ENCODE measurements at regions not wholly inside any gene's neighbourhood (a gene's known extent, or its start where the extent isn't known, plus 50 kb on each side); places are given as distances from the start of the nearest gene placed in this dataset.
A peak's percentile ranks its signal among the peaks of the same experiment; 100 is the strongest.

DNA sequence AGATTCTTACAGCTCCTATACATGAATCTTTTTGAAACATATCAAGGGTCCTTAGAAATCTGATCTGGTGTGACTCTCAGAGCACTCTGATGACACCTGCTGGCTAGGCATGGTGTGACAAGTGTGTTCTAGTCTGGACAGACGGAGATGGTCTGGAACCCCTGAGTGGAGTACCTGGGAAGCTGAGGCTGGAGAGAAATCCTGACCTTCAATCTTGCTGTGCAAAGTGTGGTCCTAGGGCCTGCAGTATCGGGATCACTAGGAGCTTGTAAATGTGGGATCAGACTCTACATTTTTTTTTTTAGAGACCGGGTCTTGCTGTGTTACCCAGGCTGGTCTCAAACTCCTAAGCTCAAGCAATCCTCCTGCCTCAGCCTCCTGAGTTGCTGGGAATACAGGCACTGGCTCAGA is 78.6 kb upstream of the SOD1 start (continued):
- TF ChIP-seq RCOR1 (IDR thresholded peaks at IDR 0.05; ENCODE audit: borderline replicate concordance in 1 of 2, low read depth in 2 of 2, low read length in 2 of 2) (peak in 1 of 2 experiments; percentile 32; a peak in 1 of 4 replicates), PTTG1 (tag; IDR thresholded peaks at IDR 0.05; ENCODE audit: low read depth) (no peak), ELF4 (CRISPR knock-in tag; IDR thresholded peaks at IDR 0.05) (no peak)

DNA sequence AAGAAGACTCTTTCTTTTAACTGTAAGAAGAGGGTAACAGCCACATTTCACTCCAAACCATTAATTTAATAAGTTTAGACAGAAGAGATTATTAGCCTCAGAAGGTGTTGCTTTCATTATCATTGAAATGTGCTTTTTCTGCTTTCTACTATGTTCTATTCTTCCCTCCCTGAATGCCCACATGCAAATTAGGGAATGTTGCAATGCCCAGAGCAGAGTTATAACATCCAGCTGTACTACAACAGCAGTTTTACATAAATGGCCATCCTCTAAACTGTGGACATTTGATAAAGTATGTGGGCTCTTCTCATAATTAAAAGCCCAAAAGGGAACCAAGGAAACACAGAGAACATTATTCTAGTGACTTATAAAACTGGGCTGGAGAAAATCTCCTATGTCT is 82.2 kb upstream of the SOD1 start:
- Histone ChIP-seq H3K79me2 (ENCODE audit: control insufficient read depth, insufficient read depth, low read length) (no peaks in the 10 kb centered on the region), H3K27ac (ENCODE audit: extremely low read depth, low read depth, low read length) (no peak overlapping the region), H3K27me3 (ENCODE audit: control insufficient read depth in 2 of 2, insufficient read depth in 2 of 2, low read length in 2 of 2) (peaks cover 14 to 30% of the 10 kb centered on the region in 2 experiments; a peak in 4 of 5 replicates), H3K4me3 (no peak overlapping the region), H3K9me3 (replicated peaks; ENCODE audit: control insufficient read depth, insufficient read depth, low read depth, low read length) (0 out of 2 replicates have a peak, but pooled peaks cover 2% of the 10 kb centered on the region), H3K4me2 (ENCODE audit: insufficient read depth, low read length) (no peak overlapping the region), H3K9me1 (ENCODE audit: control insufficient read depth, insufficient read depth, low read length) (no peaks in the 10 kb centered on the region), H3K36me3 (ENCODE audit: control insufficient read depth, insufficient read depth, low read length) (no peaks in the 10 kb centered on the region), H4K20me1 (replicated peaks; ENCODE audit: control insufficient read depth, insufficient read depth, low read length) (no peaks in the 10 kb centered on the region), H3K4me1 (replicated peaks in 1 of 2; ENCODE audit: control insufficient read depth in 2 of 2, insufficient read depth in 2 of 2, low read length in 2 of 2) (no peaks in the 10 kb centered on the region), H2AFZ (ENCODE audit: low read depth, low read length) (no peak overlapping the region), H3K9ac (ENCODE audit: insufficient read depth in 1 of 2, low read depth in 2 of 2, low read length in 2 of 2) (no peak overlapping the region)
- BruUV-seq (replicated peaks), result no TSS peak
- ChIA-PET POLR2A (interaction anchor here (0.5 to 1.1 kb wide), 2 partner anchors 10 to 323 kb away, joined by 3 read pairs; no protein-coding TSS in a partner anchor), CTCF (ENCODE audit: low intra/inter-chr PET ratio) (no interaction called here)
- in situ Hi-C loops (cut with MboI) (no loop called here), intact Hi-C loops (cut with micrococcal nuclease) (no loop called here)
- DNase-seq (ENCODE audit: extremely low read depth in 1 of 4, low spot score in 3 of 4), result no peak
- FAIRE-seq, result no peak
- ATAC-seq, result no peak
- TF ChIP-seq TGIF2 (CRISPR knock-in tag; IDR thresholded peaks at IDR 0.05), result no peak

DNA sequence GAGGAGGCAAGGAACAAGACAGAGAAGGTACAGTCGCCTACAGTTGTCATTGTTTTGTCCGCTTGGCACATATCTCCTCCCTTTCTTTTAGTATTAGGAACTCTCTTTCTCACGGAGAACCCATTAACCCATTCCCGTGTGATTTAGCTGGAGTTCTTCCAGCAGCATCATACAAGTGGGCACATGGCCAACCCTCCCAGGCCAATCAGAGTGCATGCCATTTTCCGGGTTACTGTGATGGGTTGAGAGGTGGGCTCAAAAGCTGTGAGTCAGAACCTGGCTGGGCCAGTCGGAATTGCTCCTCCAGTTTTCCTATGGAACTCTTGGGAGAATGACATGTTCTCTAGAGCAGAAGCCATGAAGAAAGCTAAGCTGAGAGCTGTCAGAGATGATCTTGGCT is 83.1 kb upstream of the SOD1 start:
- Histone ChIP-seq H3K4me2 (ENCODE audit: insufficient read depth, low read length) (no peak overlapping the region), H3K9ac (ENCODE audit: insufficient read depth in 1 of 2, low read depth in 2 of 2, low read length in 2 of 2) (no peak overlapping the region), H3K36me3 (ENCODE audit: control insufficient read depth, insufficient read depth, low read length) (no peaks in the 10 kb centered on the region), H3K9me1 (ENCODE audit: control insufficient read depth, insufficient read depth, low read length) (no peaks in the 10 kb centered on the region), H4K20me1 (replicated peaks; ENCODE audit: control insufficient read depth, insufficient read depth, low read length) (no peaks in the 10 kb centered on the region), H3K9me3 (replicated peaks; ENCODE audit: control insufficient read depth, insufficient read depth, low read depth, low read length) (0 out of 2 replicates have a peak, but pooled peaks cover 2% of the 10 kb centered on the region), H3K27me3 (ENCODE audit: control insufficient read depth in 2 of 2, insufficient read depth in 2 of 2, low read length in 2 of 2) (peaks cover 14 to 30% of the 10 kb centered on the region in 2 experiments; a peak in 4 of 5 replicates), H3K27ac (ENCODE audit: extremely low read depth, low read depth, low read length) (no peak overlapping the region), H3K79me2 (ENCODE audit: control insufficient read depth, insufficient read depth, low read length) (no peaks in the 10 kb centered on the region), H3K4me3 (no peak overlapping the region), H3K4me1 (replicated peaks in 1 of 2; ENCODE audit: control insufficient read depth in 2 of 2, insufficient read depth in 2 of 2, low read length in 2 of 2) (no peaks in the 10 kb centered on the region), H2AFZ (ENCODE audit: low read depth, low read length) (no peak overlapping the region)
- TF ChIP-seq ZNF699 (CRISPR knock-in tag; IDR thresholded peaks at IDR 0.05; ENCODE audit: insufficient replicate concordance), result no peak
- no peak for TF ChIP-seq POLR2AphosphoS2 (IDR thresholded peaks at IDR 0.05; ENCODE audit: low read length)
- TF ChIP-seq TBL1XR1 (IDR thresholded peaks at IDR 0.05; ENCODE audit: low read length in 2 of 2), result no peak
- no peak for TF ChIP-seq SLC30A9 (CRISPR knock-in tag; IDR thresholded peaks at IDR 0.05)
- 0 out of 2 replicates have a peak, but pooled peaks have one; percentile 6 for TF ChIP-seq NFIC (IDR thresholded peaks at IDR 0.05)
- TF ChIP-seq, protein P1, sequence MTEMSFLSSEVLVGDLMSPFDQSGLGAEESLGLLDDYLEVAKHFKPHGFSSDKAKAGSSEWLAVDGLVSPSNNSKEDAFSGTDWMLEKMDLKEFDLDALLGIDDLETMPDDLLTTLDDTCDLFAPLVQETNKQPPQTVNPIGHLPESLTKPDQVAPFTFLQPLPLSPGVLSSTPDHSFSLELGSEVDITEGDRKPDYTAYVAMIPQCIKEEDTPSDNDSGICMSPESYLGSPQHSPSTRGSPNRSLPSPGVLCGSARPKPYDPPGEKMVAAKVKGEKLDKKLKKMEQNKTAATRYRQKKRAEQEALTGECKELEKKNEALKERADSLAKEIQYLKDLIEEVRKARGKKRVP (CRISPR knock-in tag; IDR thresholded peaks at IDR 0.05), result no peak
- FAIRE-seq (no peak), DNase-seq (ENCODE audit: extremely low read depth in 1 of 4, low spot score in 3 of 4) (no peak), ATAC-seq (no peak)
- in situ Hi-C loops (cut with MboI) (no loop called here), intact Hi-C loops (cut with micrococcal nuclease) (no loop called here)
- WGBS (ENCODE audit: insufficient coverage, low coverage, missing lambda C conversion rate), result 0% methylated on average over 6 of the region's 6 CpGs
- no TSS peak for BruUV-seq (replicated peaks)
- ChIA-PET CTCF (ENCODE audit: low intra/inter-chr PET ratio) (interaction anchor here (0.6 to 1.3 kb wide), 2 partner anchors 97 to 378 kb away, joined by 3 to 4 read pairs; no protein-coding TSS in a partner anchor), POLR2A (interaction anchor here (0.5 to 1.1 kb wide), 3 partner anchors 9 to 324 kb away, joined by 3 to 4 read pairs (median 3); no protein-coding TSS in a partner anchor)
